HG03095 (cell line): ENCODE measurements at regions not wholly inside any gene's neighbourhood (a gene's known extent, or its start where the extent isn't known, plus 50 kb on each side); places are given as distances from the start of the nearest gene placed in this dataset.
"Not testable (repeated sequence)": the region's sequence is repeated elsewhere in the genome, so short reads cannot be mapped to it uniquely, and the experiment has no call there.

Experiments
- ATAC-seq: cut with Tn5 transposase; IDR thresholded peaks from one replicate; pipeline ENCODE4 v1.9.1; 2021; ENCODE audit warnings: moderate library complexity; ENCODE audit not compliant: unreplicated experiment

- no peak for ATAC-seq
Measured at GRCh38 chr7:118898284-118898683, 673.8 kb downstream of the ANKRD7 start.

DNA sequence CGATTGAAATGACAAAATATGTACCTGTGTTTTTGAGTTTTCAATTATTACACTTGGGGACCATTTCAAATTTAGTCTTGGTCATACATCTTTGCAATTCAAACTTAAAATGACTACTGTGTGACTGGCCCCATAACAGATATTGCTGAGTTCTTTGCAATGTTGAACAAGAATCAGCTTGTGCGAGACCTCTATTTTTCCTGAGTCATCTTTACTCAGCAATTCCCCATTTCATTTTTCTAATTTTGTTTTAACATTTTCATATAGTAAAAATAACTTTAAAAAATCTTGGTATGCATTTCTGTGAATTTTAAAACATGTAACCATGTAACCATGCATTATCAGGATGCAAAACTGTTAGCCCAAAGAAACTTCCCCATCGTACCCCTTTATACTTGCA is 678.1 kb downstream of the ANKRD7 start:
- no peak for ATAC-seq

DNA sequence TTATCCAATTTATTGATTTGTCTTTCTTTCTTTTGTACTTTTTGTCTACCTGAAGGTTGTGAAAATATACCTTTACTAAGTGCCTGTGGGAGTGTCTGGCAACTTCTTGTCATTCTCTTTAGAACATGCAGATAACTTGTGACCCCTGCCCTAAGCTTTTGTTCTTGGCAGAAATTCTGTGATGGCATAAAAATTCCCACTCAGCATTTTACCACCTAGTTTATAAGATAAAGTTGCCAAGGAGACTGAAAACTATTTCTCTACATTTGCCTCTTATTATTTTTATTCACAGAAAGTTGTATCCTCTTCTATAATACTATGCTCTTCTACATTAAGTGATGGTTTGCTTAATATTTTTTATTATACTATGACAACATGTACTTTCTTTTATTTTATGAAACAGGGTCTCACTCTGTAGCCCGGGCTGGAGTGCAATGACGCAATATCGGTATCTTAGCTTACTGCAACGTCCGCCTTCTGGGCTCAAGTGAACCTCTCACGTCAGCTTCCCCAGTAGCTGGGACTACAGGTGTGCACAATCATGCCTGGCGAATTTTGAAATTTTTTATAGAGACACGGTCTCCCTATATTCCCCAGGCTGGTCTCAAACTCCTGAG is 683.5 kb downstream of the ANKRD7 start:
- no peak for ATAC-seq

DNA sequence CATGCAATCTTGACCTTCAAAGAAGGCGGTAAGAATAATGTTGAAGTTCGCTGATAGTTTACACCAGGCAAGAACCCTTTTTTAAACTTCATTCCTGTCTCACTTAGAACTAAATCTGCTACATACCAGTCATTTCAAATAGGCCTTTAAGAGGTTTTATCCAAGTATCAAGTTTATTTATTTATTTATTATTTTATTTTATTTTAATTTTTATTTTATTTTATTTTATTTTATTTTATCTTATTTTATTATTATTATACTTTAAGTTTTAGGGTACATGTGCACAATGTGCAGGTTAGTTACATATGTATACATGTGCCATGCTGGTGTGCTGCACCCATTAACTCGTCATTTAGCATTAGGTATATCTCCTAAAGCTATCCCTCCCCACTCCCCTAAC is 691.6 kb downstream of the ANKRD7 start:
- not testable (repeated sequence) for ATAC-seq

GRCh38 chr7:118918556-118918955 is 694.1 kb downstream of the ANKRD7 start:
- ATAC-seq, result no peak

DNA sequence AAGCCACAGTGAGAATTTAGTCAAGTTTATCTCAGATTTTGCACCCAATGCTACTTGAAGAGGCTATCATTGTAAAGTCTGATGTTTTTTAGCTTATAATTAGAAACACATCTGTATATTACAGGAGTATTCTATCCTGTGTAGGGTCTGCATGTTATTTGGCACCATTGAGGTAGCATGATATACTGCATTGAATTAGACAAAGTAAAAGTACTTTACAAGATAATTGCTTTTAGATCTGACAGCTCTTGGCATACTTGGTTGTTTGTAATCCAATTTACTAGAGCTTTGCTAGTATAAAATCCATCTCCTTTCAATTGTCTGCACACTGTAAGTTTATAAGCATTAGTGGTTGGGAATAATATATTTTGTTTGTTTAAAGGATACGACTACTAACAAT is 714.3 kb downstream of the ANKRD7 start:
- no peak for ATAC-seq

DNA sequence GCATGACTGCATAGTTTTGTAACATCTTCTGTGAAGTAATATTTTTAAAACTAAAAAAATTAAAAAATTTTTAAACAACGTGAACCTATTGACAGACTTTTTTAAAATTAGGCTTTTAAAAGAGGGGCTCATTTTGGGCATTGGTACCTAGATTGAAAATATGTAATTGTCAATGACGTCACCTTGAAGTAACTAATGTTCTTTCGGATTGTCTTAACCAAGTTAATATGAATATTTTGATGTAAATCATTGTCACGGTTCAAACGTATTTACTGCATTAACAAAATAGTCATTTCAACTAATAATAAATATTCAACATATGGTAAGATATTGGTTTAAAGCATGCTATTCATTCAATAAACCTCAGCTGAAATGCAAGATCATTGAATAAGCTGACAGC is 719.8 kb downstream of the ANKRD7 start:
- no peak for ATAC-seq

- ATAC-seq, result no peak
Measured at GRCh38 chr7:118945911-118946682, 721.6 kb downstream of the ANKRD7 start.

DNA sequence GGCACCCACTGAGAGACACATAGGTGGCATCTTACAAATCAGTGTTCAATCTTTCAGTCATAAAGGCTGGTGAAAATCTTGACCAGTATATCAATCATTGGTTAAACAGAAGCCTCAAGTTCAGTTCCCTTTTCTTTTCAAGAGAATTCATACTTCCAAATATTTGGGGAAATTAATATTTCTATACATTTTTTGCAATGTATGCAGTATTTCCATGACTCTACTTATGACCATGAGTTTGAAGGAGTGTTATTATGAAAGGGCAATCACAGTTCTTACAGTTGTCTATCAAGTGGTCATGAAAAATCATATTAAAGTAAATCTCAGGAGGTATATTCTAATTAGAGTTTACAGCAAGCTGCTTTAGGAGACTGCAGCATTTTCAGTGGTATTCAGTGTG is 724.0 kb downstream of the ANKRD7 start:
- ATAC-seq, result no peak

DNA sequence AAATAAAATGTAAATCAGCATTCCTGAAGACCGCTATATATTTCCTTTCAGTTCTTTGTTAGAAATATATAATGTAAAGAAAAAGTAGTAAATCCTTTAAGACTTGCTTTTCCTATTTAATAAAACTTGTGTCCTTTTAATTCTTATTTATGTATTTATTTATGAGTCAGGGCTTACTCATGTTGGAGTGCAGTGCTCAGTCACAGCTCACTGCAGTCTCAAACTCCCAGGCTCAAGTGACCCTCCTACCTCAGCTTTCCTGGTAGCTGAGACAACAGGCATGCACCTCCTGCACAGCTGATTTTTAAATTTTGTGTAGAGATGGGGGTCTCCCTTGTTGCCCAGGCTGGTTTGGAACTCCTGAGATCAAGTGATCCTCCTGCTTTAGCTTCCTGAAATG is 724.5 kb downstream of the ANKRD7 start:
- ATAC-seq, result no peak

GRCh38 chr7:118956285-118956684 is 731.8 kb downstream of the ANKRD7 start:
- not testable (repeated sequence) for ATAC-seq

DNA sequence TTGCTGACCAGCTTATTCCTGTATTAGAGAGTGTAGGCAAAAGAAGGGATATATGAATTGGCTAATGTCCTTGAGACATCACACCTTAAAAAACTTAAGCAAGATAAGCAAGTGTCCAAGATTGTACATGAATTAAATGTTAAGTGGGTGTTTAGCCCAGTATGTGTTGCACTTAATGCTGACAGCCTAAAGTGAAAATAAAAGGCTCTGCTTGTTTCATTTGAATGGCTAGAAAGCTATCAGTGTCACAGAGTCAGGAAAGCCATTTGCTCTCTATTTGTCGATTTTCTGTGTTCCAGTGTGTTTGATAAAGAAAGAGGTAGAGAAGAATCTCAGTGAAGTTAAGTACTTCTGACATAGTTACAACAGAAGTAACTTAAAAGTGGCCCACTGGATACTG is 744.9 kb downstream of the ANKRD7 start:
- ATAC-seq, result no peak

GRCh38 chr7:118971706-118972105 is 747.2 kb downstream of the ANKRD7 start:
- ATAC-seq, result no peak

DNA sequence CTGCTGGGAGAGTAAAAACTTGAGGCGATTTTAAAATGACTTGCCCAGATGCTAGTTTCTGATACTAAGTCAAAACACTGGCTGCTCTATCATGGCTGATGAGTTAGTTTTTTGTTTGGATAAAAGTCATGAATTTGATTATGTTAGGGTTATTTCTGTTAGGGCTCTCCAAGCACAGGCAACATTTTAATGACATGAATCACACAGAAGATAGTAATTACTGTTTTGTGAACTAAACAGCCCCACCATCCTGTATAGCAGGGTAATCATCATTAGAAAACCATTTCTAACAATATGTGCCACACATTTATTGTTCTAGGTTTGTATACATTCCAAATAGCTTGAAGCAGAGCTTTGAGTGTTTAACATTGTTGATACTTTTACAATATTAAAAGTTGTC is 750.3 kb downstream of the ANKRD7 start:
- no peak for ATAC-seq

DNA sequence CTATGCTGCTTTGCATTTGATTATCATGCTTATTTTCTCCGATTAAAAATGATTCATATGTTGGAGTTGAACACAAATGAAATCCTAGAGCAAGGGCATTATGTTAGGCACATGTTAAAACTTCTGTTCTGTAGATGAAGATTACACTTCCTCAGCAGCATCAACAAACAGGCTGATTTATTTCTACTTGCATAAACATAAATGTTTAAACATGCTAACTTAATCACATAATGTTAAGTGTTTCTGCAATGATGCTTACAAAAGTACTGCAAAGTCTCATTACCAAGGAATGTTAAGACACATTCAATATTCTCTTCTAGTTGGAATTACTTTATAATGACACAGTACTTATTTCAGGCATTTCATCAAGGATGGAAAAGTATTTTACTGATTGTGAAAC is 770.8 kb downstream of the ANKRD7 start:
- no peak for ATAC-seq

DNA sequence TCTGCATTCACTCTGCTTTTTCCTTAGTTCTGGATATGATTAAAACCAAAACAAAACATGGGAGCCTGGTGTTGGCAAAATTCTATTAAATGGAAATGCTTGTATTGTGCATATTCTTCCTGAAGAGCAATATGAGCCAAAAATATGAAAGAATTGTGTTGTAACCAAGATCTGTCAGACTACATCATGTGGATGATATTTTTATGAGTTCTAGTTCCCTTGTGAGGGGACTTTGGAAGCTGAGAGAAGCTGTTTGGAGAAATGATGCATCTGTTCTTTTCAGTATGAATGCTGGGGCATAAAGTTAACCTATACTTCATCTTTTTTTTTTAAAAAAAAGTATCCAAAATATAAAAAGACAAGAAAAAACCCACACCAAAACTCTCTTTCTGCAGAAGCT is 782.7 kb downstream of the ANKRD7 start:
- no peak for ATAC-seq

GRCh38 chr7:119010635-119011034 is 786.1 kb downstream of the ANKRD7 start:
- no peak for ATAC-seq

GRCh38 chr7:119026391-119026790 is 801.9 kb downstream of the ANKRD7 start:
- ATAC-seq, result no peak

- ATAC-seq, result no peak
Measured at GRCh38 chr7:119028736-119029135, 804.2 kb downstream of the ANKRD7 start.

DNA sequence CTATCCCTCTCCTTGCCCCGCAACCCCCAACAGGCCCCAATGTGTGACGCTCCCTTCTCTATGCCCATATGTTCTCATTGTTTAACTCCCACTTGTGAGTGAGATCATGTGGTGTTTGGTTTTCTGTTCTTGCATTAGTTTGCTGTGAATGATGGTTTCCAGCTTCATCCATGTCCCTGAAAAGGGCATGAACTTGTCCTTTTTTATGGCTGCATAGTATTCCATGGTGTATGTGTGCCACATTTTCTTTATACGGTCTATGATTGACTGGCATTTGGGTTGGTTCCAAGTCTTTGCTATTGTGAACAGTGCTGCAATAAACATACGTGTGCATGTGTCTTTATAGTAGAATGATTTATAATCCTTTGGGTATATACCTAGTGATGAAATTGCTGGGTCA is 807.6 kb downstream of the ANKRD7 start:
- ATAC-seq, result not testable (repeated sequence)

GRCh38 chr7:119033641-119034040 is 809.1 kb downstream of the ANKRD7 start:
- ATAC-seq, result no peak

DNA sequence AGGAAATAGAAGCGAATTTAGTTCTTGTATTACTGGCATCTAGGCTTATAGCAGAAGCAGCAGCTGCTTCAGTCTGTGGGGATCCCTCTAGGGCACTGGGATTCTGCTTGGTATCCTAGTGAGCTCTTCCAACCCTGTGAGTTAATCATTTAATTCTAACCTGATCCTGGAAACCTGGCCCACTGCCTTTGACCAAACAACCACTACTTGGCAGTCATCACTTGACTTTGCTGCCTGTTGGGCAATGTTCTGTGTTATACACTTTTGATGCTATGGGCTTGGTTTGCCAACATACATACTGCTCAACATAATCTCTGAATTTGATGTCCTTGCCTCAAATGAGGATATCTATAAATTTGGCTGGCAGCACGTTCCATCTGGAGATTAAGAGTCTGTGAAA is 813.4 kb downstream of the ANKRD7 start:
- no peak for ATAC-seq

GRCh38 chr7:119046068-119046467 is 821.6 kb downstream of the ANKRD7 start:
- no peak for ATAC-seq
